Caco-2 (cell line): ENCODE measurements at regions not wholly inside any gene's neighbourhood (a gene's known extent, or its start where the extent isn't known, plus 50 kb on each side); places are given as distances from the start of the nearest gene placed in this dataset.

ENCODE experiments used
- BruUV-seq: library from RNA; stranded (reverse); fragments of 400-500 nt; replicated peaks from 2 replicates; lab custom pipeline; 2021; lab: Mats Ljungman, UMichigan
- CTCF ChIA-PET: fragments of 300-600 bp; sonication (Branson Sonifier 250); formaldehyde crosslinking; loops from one replicate; lab custom pipeline; 2022; ENCODE audit warnings: antibody characterized with exemption; lab: Charles Lee
- POLR2A ChIA-PET: fragments of 300-600 bp; sonication (Branson Sonifier 250); formaldehyde crosslinking; loops from one replicate; lab custom pipeline; 2022; ENCODE audit warnings: antibody characterized with exemption; lab: Charles Lee
- DNase-seq, 2 experiments: peaks; one replicate each; pipeline versions ENCODE4 v3.0.0 to v3.0.0-alpha.2; 2020 to 2022
- H3K27me3 ChIP-seq: replicated peaks from 2 replicates; pipeline ENCODE4 v1.6.0; 2011; ENCODE audit warnings: low read length; ENCODE audit not compliant: control insufficient read depth, insufficient read depth
- H3K36me3 ChIP-seq: 2 replicates; pipeline ENCODE4 v1.5.1; 2011; ENCODE audit warnings: low read length; ENCODE audit not compliant: control insufficient read depth, insufficient read depth
- H3K4me1 ChIP-seq: fragments of 250-450 bp; sonication (Bioruptor Pico); 2 replicates; pipeline ENCODE4 v1.5.1; 2020; ENCODE audit warnings: mild to moderate bottlenecking
- H3K4me3 ChIP-seq: 2 replicates; pipeline ENCODE4 v1.5.1; 2011; ENCODE audit warnings: low read depth, mild to moderate bottlenecking, control low read depth, low read length
- H3K9me3 ChIP-seq: fragments of 250-450 bp; sonication (Bioruptor Pico); 2 replicates; pipeline ENCODE4 v1.5.1; 2020; ENCODE audit warnings: mild to moderate bottlenecking, moderate library complexity
- H3K27ac Mint-ChIP-seq: one replicate; pipeline ENCODE4 v1.8.0; 2022; ENCODE audit warnings: mixed read lengths; ENCODE audit not compliant: unreplicated experiment
- H3K27me3 Mint-ChIP-seq: one replicate; pipeline ENCODE4 v1.8.0; 2022; ENCODE audit warnings: mixed read lengths; ENCODE audit not compliant: insufficient read depth, unreplicated experiment
- H3K36me3 Mint-ChIP-seq: one replicate; pipeline ENCODE4 v1.8.0; 2022; ENCODE audit warnings: mild to moderate bottlenecking, mixed read lengths; ENCODE audit not compliant: insufficient read depth, unreplicated experiment
- H3K4me1 Mint-ChIP-seq: one replicate; pipeline ENCODE4 v1.8.0; 2022; ENCODE audit warnings: low read depth, mixed read lengths; ENCODE audit not compliant: unreplicated experiment
- H3K4me3 Mint-ChIP-seq: one replicate; pipeline ENCODE4 v1.8.0; 2022; ENCODE audit warnings: mild to moderate bottlenecking, moderate library complexity, mixed read lengths; ENCODE audit not compliant: unreplicated experiment
- H3K9me3 Mint-ChIP-seq: one replicate; pipeline ENCODE4 v1.8.0; 2022; ENCODE audit warnings: mixed read lengths; ENCODE audit not compliant: unreplicated experiment
- intact Hi-C: fragments of 100-400 bp; cut with micrococcal nuclease; formaldehyde crosslinking; loops from one replicate; pipeline ENCODE4 v1.10.0; 2022; ENCODE audit not compliant: unreplicated experiment
- TF ChIP-seq, protein P1 (sequence below), 2 experiments: fragments of 200-600 bp in 1 of 2; IDR thresholded peaks; 1 replicate in 1 of 2; 2 replicates in 1 of 2; pipeline versions ENCODE4 v1.5.1 to v1.8.0; 2011 to 2022; ENCODE audit warnings: antibody characterized with exemption in 1 of 2, control low read depth in 1 of 2, inconsistent platforms in 1 of 2, low read depth in 1 of 2, low read length in 1 of 2, mild to moderate bottlenecking in 1 of 2, moderate library complexity in 1 of 2; ENCODE audit not compliant: insufficient read depth in 1 of 2, severe bottlenecking in 1 of 2, unreplicated experiment in 1 of 2

DNA sequence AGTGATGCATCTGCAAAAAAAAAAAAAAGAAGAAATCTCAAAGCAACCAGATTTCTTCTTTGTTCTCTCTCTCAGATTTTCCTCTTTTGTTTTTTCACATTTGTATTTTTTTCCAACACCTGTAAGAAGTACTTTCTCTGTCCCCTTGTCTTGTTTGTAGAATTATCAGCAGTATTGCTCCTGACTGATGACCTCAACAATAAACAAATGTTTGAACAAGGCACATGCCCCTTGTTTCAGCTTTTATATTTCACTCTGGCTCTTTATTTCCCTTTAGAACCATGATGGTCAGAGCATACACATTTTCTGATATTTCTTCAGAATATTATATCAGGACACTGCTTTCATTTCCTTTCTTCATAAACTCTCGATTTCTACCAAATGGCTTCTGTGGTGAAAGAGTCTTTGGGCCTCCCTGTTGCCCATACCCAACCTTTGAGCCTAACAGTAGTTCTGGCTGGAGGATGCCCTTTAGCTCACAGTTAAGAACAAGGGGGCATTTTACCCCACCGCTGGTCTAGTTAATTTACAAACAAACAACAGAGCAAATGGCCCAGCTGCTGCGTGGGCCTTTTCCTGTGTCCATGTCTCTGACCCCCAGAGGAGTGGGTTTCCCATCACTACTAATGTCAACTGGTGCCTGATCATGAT is 142.5 kb upstream of the SMAD1 start:
- CTCF ChIA-PET, result no interaction called here
- no peaks in the 10 kb centered on the region for H3K36me3 Mint-ChIP-seq
- no peak overlapping the region for H3K4me3 Mint-ChIP-seq
- no peak overlapping the region for H3K27ac Mint-ChIP-seq
- no peak for DNase-seq
- peaks cover 13% of the 10 kb centered on the region for H3K4me1 ChIP-seq
- POLR2A ChIA-PET, result no interaction called here
- intact Hi-C loops, result no loop called here
- H3K4me3 ChIP-seq, result no peak overlapping the region
- H3K27me3 ChIP-seq, result no peaks in the 10 kb centered on the region
- H3K9me3 Mint-ChIP-seq, result no peaks in the 10 kb centered on the region
- no peaks in the 10 kb centered on the region for H3K36me3 ChIP-seq
- H3K9me3 ChIP-seq, result no peaks in the 10 kb centered on the region
- no TSS peak for BruUV-seq
- TF ChIP-seq, protein P1, sequence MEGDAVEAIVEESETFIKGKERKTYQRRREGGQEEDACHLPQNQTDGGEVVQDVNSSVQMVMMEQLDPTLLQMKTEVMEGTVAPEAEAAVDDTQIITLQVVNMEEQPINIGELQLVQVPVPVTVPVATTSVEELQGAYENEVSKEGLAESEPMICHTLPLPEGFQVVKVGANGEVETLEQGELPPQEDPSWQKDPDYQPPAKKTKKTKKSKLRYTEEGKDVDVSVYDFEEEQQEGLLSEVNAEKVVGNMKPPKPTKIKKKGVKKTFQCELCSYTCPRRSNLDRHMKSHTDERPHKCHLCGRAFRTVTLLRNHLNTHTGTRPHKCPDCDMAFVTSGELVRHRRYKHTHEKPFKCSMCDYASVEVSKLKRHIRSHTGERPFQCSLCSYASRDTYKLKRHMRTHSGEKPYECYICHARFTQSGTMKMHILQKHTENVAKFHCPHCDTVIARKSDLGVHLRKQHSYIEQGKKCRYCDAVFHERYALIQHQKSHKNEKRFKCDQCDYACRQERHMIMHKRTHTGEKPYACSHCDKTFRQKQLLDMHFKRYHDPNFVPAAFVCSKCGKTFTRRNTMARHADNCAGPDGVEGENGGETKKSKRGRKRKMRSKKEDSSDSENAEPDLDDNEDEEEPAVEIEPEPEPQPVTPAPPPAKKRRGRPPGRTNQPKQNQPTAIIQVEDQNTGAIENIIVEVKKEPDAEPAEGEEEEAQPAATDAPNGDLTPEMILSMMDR (IDR thresholded peaks at IDR 0.05; ENCODE audit: insufficient read depth in 1 of 2, low read depth in 1 of 2, low read length in 1 of 2, severe bottlenecking in 1 of 2, unreplicated experiment in 1 of 2), result no peak
- no peaks in the 10 kb centered on the region for H3K27me3 Mint-ChIP-seq
- H3K4me1 Mint-ChIP-seq, result peaks cover 7% of the 10 kb centered on the region

DNA sequence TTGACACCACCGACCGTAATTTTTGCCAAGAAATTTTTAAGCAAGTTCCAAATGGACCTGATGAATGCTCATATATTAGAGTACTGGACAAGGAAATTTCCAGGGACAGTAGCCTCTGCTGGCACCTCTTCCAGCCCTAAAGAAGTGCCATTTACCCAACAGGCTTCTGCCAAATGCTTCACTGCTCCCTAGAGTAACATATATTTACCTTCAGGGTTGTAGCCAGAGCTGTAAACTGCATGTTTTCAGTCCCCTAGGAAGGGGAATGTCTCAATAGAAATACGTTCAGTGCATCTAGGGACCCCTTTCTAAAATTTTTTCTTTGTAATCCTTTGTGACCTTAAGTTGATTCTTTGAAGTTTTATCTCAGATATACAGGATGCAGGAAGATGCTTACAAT is 143.1 kb upstream of the SMAD1 start:
- Histone ChIP-seq H3K4me3 (no peak overlapping the region), H3K36me3 (no peaks in the 10 kb centered on the region), H3K27me3 (no peaks in the 10 kb centered on the region), H3K4me1 (peaks cover 13% of the 10 kb centered on the region), H3K9me3 (no peaks in the 10 kb centered on the region)
- TF ChIP-seq, protein P1 (IDR thresholded peaks at IDR 0.05; ENCODE audit: insufficient read depth in 1 of 2, low read depth in 1 of 2, low read length in 1 of 2, severe bottlenecking in 1 of 2, unreplicated experiment in 1 of 2), result no peak
- ChIA-PET CTCF (no interaction called here), POLR2A (no interaction called here)
- no peaks in the 10 kb centered on the region for H3K27me3 Mint-ChIP-seq
- no peaks in the 10 kb centered on the region for H3K36me3 Mint-ChIP-seq
- H3K4me1 Mint-ChIP-seq, result peaks cover 7% of the 10 kb centered on the region
- H3K27ac Mint-ChIP-seq, result no peak overlapping the region
- no peaks in the 10 kb centered on the region for H3K9me3 Mint-ChIP-seq
- DNase-seq, result no peak
- H3K4me3 Mint-ChIP-seq, result no peak overlapping the region
- BruUV-seq, result no TSS peak
- intact Hi-C loops, result no loop called here

DNA sequence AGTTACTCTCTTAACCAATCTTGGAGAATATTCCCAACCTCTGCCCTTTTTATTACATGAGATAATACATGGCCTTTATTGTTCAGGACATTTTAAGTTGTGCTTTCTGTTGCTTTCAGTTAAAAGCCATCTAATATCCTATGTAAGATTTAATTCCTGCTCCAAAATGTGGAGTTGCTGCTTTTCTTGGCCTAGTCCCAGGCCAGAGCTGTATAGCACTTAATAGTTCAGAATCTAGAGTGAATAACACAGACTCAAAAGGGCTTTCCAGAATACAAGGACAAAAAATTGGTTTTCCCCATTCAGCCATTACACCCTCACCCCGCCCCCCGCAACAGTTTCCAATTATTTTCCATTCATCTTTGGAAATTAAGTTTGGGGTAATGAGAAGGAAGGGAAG is 144.3 kb upstream of the SMAD1 start:
- intact Hi-C loops, result no loop called here
- Mint-ChIP-seq H3K4me1 (peaks cover 7% of the 10 kb centered on the region), H3K9me3 (no peaks in the 10 kb centered on the region), H3K4me3 (no peak overlapping the region), H3K27ac (no peak overlapping the region), H3K27me3 (no peaks in the 10 kb centered on the region), H3K36me3 (no peaks in the 10 kb centered on the region)
- POLR2A ChIA-PET, result no interaction called here
- H3K4me1 ChIP-seq, result peaks cover 13% of the 10 kb centered on the region
- no peaks in the 10 kb centered on the region for H3K36me3 ChIP-seq
- CTCF ChIA-PET, result no interaction called here
- H3K4me3 ChIP-seq, result no peak overlapping the region
- TF ChIP-seq, protein P1 (IDR thresholded peaks at IDR 0.05; ENCODE audit: insufficient read depth in 1 of 2, low read depth in 1 of 2, low read length in 1 of 2, severe bottlenecking in 1 of 2, unreplicated experiment in 1 of 2), result no peak
- no peak for DNase-seq
- no TSS peak for BruUV-seq
- no peaks in the 10 kb centered on the region for H3K27me3 ChIP-seq
- no peaks in the 10 kb centered on the region for H3K9me3 ChIP-seq
